ENCODE measurements at regions not wholly inside any gene's neighbourhood (a gene's known extent, or its start where the extent isn't known, plus 50 kb on each side); places are given as distances from the start of the nearest gene placed in this dataset.

DNA sequence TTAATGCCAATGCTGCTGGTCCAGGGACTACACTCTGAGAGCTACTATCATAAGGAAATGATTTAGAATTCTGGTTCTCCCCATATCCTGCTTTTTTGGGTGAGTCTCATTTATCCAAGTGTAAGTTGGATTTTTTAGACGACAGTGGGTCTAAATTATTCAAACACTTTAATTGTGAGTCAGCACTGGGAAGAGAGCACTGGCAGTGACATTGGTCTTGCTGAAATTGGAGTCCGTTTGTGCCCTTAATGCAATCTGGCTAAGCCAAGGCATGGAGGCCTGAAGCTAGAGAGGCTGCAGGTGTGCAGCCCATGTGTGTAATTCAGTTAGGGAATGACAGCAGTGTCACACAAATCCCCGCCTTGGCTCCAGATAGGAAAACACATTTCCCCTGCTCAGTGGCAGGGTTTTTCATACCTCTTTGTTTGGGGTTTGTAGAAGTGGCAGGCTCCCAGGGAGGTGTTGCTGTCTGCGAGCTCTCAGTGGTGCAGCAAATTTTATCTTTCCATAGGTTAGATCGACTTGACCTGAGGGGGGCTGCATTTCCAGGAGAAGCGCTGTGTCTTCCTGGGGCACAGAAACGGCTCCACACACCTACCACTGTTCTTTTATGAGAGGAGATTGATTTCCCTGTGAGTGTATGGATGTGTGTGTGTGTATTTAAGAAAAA lies 197.7 kb downstream of the CD47 start:
- peak; percentile 84 for DNase-seq

DNA sequence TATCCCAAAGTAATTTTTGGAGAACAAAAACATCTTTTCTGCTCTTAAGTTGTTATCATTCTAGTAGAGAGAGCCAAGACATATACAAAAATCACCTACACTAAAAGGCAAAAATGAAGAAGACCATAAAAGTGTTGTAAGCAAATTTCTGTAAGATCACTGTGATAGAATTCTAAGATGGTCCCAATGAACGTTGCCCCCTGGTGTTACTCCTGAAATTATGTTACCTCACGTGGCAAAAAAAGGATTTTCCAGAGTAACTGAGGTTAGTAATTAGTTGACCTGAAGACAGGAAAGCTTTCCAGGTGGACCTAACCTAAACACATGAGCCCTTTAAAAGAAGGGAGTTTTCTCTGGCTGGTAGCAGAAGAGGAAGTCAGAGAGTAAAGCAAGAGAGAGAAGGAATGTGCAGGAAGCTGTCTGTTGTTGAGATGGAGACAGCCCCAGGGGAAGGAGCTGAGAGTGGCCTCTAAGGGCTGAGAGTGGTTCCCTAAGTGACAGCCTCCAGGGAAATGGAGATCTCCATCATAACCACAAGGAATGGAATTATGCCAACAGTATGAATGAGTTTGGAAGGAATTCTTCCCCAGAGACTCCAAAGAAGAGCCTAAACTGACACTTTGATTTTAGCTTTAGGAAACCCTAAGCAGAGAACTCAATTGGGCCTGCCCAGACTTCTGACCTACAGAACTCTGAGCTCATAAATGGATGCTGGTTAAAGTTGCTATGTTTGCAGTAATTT lies 205.9 kb downstream of the CD47 start:
- no peak for DNase-seq

DNA sequence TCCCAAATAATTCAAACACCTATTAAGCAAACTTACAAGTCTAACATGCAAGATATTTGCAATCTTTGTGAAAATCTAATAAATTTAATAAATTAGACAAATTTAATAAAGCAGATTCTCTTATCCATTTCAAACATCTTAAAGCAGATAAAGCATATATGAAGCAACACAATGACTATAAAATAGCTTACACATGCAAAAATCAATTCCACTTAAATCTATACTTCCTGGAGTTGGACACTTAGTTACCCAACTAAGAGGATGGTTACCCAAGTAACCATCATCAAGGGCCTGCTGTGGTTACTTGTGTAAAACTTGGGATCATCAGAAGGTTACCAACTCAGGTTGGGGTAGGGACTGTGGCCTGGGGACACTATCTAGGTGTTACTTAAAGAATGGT lies 206.8 kb downstream of the CD47 start:
- no peak for DNase-seq

DNA sequence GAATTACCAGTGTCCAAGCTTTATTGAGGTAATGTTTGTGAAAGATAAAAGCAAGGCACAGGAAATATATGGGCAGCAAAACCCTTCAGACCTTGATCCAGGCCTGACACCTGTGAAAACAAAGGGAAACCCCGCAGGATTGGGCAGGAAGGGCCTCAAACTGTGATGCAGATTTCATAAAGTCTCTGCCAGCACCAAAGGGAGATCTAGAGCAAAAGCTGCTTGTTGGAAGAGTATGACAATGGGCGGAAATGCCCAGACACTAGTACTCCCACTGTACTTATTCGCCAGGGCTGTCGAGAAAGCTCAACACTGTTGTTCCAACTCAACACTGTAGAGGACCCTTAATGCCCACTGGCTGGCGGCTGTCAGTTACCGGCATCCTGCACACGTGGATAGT lies 207.9 kb downstream of the CD47 start:
- DNase-seq = no peak

DNA sequence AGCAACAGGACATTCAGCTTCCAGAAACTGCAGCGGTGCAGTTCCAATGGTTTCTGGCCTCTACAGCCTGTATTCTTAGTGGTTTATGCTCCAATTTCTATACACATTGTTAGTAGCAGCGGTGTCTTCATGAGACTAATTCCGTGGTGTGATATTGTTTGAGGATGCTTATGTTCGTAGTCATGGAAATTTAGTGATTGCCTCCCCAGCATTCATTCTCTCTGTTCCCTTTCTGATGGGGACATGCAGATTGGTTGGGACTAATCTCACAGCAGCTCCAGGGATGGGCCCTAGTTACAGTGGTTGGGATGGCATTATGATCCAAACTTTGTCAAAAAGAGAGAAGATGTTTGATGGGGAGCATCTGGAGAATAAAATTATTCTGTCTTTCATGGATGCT lies 208.6 kb downstream of the CD47 start:
- DNase-seq = no peak

DNA sequence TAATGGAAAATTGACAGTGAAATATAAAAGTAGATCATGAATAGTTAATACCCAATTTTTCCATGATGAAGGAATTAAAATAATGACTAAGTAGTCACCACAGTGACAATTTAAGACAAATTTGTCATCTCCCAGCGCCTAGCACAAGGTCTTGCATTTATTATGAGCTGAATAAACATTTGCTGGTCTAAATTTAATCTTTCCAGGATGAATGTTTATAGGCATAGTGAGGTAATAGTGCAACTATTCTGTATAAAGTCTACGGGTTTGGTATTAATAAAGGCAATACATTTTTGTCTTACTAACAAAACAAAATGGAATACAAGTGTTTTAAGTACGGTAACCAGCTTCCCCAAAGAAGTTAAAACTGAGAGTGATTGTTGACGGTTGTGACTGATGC lies 209.3 kb downstream of the CD47 start:
- no peak for DNase-seq

DNA sequence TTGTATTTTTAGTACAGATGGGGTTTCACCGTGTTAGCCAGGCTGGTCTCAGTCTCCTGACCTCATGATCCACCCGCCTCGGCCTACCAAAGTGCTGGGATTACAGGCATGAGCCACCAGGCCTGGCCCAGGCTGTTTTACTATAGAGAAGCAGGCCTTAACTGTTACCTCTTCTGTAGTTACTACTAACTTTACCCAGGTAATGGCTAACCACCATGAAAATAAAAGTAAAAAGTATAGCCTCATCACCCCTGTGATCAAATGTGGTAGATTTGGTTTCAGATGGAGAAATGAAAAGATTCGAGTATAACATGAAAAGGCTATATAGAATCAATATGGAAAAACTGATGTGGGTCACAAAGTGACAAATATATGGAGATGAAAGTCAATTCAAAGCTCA lies 210.1 kb downstream of the CD47 start:
- no peak for DNase-seq

DNA sequence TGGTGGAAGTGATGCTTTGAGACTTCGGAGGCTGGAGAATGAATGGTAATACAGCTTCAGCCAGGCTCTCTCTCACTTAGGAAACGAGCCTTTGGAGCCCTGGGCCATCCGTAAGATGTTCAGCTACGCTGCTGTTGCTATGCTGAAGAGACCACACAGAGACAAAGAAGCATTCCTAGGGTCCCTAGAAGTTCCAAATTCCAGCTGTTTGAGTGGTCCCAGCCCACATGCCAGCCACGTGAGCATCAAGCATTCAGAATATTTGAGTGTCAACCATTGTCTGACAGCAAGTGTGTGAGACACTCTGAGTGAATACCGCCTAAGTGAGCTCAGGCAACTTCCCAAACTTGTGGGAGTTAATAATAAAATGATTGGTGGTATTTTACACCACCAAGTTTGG lies 212.9 kb downstream of the CD47 start:
- no peak for DNase-seq

DNA sequence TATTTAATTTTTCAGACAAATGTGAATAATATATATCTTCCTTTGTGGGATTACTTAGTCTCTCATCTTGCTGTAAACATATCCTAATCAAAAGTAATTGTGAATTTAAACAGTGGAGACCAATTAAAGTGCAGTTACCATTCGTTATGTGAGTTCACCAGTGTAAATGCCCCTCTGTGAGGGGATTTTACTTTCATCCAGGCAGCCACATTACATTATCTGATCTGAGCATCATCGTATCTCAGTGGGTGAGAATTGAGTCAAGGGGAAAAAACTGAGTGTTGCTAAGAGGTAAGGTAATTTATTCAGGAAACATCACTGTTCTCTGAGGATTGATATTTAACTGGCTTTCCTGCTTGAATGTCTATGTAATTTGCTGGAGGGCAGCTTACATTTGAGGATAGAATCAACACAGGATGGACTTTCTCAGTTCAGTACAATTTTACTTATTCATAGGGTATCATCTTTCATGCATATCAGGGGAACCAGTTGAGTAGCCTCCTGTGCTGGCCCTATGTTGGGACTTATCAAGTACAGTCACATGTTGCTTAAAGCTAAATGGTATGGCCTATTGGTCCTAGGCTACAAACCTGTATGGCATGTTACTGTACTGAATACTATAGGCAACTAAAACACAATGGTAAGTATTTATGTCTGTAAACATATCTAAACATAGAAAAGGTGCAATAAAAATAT lies 219.7 kb downstream of the CD47 start:
- DNase-seq = no peak

DNA sequence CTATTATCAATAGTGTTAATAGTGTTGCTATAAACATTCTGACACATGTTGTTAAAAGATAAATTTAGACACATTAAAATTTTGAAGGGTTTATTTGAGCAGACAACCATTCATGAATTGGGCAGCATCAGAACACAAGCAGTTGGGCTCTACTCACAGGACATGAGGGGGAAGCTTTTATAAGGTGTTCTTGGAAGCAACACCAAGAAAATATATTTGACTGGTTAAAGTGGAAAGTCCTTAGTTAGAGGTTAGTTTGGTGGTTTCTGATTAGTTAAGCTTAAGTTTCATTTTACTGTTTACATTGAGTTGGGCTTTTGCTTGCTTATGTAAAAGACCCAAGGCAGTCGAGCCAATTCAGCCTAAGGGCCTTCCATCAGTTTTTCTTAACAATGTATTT lies 220.7 kb downstream of the CD47 start:
- no peak for DNase-seq

DNA sequence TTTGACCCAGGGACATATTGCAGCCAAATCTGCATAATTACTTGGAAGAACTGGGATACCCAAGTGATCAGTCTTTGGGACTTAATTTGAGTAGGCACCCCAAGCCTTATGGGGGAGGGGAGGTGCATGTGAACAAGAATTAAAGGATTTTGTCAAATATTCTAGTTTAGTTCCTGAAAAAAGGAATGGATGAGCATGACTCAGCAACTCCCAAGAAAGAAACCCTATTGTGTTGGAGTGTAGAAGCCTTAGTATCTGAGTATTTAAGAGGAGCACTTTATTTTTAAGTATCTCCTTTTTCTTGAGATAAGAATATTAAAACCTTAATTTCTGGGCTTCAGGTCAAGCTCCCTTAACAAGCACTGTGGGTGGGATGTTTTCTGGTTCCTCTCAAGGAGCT lies 222.4 kb downstream of the CD47 start:
- no peak for DNase-seq

DNA sequence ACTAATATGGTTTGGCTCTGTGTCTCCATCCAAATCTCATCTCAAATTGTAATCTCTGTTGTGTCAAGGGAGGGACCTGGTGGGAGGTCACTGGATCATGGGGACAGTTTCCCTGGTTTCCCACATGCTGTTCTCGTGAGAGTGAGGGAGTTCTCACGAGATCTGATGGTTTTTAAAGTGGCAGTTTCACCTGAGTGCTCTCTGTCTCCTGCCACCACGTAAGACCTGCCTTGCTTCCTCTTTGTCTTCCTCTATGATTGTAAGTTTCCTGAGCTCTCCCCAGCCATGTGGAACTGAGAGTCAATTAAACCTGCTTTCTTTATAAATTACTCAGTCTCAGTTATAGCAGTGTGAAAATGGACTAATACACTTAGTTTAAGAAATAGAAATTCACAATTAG lies 228.9 kb downstream of the CD47 start:
- DNase-seq = no peak

DNA sequence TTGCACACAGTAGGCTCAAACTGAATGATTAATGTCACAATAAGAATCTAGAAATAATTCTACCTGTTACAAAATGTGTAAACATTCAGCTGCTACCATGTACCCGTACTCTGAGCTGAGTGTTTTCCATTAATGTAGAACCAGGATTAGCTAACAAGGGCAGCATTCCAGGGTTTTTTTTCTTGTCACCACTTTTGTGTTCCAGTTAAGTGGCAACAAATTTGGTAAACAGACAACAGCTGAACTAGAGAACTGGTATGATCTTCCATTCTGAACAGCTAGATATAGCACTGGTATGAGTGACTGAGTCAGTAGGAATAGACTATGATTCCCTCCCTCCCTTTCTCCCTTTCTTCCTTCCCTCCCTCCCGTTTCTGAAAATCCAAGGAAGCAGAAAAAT lies 229.4 kb downstream of the CD47 start:
- no peak for DNase-seq
